Iris pigment epithelial cell (primary cell): ENCODE measurements at regions not wholly inside any gene's neighbourhood (a gene's known extent, or its start where the extent isn't known, plus 50 kb on each side); places are given as distances from the start of the nearest gene placed in this dataset.
"Not testable (repeated sequence)": the region's sequence is repeated elsewhere in the genome, so short reads cannot be mapped to it uniquely, and the experiment has no call there.

Experiments
- DNase-seq: peaks from one replicate; pipeline ENCODE4 v3.0.0-alpha.2; 2011; ENCODE audit warnings: low read depth

- no peak for DNase-seq
Measured at GRCh38 chr6:14390805-14391204, 273.2 kb downstream of the CD83 start.

GRCh38 chr6:14393910-14394309, 276.3 kb downstream of the CD83 start:
- no peak for DNase-seq

DNA sequence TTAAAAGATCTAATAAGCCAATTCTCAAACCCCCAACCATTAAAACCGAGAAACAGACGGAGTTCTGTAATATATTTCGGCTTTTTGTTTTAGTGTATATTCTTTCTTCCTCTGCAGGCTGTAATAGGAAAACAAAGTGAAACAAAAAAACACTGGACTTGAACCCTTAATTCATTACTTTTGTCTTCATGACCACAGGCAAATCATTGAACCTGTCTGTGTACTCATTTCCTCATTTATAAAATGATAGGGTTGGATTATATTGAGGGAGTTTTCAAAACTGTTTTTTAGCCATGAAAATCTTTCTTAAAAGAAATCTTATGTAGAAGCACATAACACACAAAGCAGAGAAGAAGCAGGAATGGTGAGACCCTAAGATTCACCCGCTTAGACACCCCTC, 278.8 kb downstream of the CD83 start:
- DNase-seq: no peak

- peak; percentile 6 for DNase-seq
Measured at GRCh38 chr6:14396826-14397517, 279.4 kb downstream of the CD83 start.

DNA sequence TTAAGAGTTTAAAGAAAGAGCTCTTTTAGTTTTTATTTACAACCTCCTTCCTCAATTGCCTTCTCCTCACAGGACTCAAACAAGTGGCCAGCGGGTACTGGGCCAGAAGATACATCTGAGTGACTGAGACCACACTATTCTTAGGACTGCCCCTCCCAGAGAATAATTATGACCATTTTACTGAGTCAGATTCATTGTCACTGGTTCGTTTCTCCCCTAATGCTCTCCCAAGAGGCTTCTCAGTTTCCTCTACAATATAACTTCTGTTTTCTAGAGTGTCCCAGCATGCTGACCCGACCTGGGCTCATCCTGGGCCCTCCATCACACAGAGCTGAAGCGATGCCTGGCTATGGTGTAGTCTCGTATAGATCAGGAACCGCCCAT, 279.9 kb downstream of the CD83 start:
- DNase-seq: no peak

- DNase-seq: no peak
Measured at GRCh38 chr6:14398953-14399352, 281.4 kb downstream of the CD83 start.

GRCh38 chr6:14399635-14400034, 282.1 kb downstream of the CD83 start:
- no peak for DNase-seq

DNA sequence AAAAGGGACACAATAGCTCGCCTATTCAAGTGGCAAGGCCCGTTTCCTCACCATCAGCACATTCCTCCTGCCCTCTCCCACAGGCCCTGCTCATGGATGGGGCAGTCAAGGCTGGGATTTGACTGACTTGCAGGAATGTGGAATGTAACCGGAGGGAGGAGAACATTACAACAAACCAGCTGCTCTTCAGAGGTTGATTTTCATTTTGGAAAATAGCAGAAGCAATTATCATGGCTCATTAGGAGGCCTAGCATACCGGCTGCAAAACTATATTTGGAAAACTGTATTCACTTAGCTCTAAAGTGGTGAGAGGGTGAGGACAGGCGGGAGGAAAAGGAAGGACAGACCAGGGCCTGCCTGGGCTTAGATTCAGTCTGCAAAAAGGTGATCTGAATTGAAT, 283.7 kb downstream of the CD83 start:
- DNase-seq: no peak

DNA sequence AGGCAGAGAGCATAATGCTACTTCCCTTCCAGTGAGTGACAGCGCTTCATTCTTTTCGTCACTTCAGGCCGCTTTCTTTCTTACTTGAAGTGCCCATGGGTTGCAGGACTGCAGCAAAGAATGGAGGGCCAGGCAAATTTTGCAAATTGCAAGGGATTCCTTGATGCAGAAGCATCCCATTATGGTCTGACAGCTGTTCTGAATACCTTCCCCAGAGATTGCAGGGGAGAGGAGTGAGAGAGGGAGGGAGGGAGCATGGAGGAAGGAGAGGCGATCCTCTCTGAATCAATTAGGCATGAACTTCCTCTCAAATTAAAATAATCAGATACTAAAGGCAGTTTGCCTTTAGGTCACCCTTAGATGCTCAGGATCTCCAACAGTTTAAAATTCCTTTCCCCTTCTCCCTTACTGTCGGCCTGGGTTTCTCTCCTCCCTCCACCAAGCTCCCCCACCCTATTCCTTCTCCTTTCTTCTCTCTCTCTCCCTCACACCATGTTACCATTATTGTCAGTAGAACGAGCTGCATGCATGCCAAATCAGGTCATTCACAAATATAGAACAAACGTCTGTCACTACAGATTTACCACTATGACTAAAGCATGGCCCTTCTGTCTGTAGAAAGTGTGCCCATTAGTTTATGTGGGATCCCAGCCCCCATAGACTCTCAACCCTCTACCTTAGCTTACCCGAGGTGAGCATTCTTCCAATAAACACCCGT, 289.2 kb downstream of the CD83 start:
- DNase-seq: no peak

DNA sequence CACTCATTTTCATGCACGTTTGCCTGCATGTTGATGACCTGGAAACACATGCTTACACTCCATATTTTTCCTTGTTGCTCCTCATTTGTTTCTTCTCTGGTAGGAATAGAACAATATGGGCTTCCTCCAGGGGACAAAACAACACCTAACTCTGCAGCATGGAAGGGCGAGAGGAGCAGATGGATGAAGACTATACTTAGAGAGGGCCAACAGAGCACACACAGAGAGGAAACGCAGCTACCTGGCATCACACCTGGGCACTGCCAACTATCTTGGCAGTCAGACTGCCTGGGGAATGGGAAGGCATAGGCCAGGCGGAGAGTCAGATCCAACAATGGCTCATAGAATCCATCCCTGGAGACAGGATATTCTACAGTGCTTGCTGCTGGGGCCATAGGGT, 290.9 kb downstream of the CD83 start:
- no peak for DNase-seq

DNA sequence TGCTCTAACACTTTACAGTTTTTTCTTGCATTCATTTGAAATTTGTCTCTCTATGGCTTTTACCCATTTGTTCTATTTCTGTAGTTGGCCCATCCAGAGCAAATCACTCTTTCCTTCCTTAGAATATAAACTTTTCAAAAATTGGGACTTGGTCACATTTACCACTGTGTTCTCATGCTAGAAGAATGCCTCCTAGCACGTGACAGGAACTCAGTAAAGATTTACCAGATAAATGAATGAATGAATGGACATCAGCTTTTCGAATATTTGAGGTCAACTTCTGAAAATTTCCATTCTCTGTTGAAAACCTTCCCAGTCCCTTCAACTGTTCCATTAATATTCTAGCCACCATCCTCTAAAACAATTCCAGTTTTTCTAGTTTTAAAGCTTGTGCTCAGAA, 294.5 kb downstream of the CD83 start:
- no peak for DNase-seq

GRCh38 chr6:14415452-14415851, 297.9 kb downstream of the CD83 start:
- no peak for DNase-seq

DNA sequence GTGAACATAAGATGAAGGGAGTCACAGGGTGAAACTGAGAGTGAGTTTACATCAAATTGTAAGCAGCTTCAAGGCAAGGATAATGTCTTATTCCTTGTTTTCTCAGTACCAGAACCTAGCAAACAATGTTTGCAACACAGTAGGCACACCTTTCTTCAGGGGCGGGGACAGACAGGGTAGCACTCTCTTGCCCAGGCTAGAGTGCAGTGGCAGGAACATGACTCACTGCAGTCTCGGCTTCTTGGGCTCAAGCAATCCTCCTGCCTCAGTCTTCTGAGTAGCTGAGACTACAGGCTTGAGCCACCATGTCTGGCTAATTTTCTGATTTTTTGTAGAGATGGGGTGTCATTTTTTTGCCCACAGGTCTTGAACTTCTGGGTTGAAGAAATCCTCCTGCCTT, 299.8 kb downstream of the CD83 start:
- no peak for DNase-seq

GRCh38 chr6:14419224-14419623, 301.7 kb downstream of the CD83 start:
- DNase-seq: not testable (repeated sequence)

GRCh38 chr6:14422061-14422460, 304.5 kb downstream of the CD83 start:
- DNase-seq: no peak

DNA sequence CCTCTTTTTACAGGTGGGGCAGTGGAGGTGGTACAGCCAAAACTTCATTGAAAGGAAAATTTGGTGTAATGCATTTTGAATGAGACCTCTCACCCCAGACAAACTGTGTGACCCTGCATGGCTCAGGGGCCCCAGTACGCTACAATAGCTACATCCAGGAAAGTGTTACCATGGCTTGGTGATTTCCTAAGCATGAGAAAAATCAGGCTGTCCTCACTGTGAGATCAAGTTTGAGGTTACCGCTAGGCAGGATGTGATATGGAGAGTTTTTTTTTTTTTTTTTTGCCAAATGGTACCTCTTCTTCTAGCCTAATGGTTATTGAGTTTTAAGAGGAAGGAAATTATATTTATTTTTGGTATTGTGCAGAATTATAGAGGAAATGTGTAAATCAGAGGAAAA, 305.3 kb downstream of the CD83 start:
- no peak for DNase-seq

DNA sequence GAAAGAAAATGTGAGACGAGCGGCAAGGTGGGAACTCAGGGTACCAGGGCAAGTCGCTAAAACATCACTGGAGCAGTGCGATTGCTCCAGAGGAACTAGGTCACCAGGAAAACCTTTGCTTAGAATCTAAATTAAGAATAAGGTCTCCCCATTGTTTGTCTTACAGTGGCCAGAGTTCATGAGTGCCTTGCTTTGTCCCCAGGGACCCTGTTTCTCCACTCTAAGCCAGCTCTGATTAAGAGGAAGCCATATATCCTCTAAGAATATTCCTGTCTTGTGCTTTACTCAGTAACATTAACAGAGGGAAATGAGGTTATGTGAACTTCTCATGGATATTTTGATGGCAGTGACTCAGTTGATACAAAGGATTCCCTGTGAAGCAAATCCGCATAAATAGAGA, 305.8 kb downstream of the CD83 start:
- no peak for DNase-seq

DNA sequence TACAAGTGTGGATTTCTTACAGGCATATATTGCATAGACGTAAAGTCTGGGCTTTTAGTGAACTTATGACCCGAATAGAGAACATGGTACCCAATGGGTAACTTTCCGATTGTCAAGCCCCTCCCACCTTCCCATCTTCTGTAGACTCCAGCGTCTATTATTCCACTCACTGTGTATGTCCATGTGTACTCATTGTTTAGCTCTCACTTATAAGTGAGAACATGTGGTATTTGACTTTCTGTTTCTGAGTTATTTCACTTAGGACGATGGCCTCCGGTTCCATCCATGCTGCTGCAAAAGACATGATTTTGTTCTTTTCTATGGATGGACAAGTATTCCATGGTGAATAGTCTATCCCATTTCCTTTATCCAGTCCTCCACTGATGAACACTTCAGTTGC, 306.4 kb downstream of the CD83 start:
- DNase-seq: no peak

- no peak for DNase-seq
Measured at GRCh38 chr6:14425805-14426204, 308.2 kb downstream of the CD83 start.

- no peak for DNase-seq
Measured at GRCh38 chr6:14426281-14426680, 308.7 kb downstream of the CD83 start.

DNA sequence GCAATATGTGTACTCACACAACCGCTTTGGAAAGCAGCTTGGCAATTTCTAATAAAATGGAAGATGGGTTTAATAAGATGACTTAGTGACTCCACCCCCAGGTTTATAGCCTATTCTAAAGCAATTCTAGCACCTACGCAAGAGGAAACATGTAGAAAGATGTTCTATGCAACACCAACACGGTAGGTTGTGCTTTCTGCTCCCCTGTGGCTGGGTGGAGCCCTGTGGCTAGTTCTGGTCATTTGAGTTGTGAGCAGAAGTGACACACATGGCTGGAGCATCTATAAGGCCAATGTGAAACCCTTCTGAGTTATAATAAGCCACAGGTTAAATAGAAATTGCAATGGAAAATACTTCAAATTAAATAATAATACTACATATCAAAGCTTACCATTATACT, 310.7 kb downstream of the CD83 start:
- DNase-seq: no peak

- no peak for DNase-seq
Measured at GRCh38 chr6:14429396-14429795, 311.8 kb downstream of the CD83 start.

DNA sequence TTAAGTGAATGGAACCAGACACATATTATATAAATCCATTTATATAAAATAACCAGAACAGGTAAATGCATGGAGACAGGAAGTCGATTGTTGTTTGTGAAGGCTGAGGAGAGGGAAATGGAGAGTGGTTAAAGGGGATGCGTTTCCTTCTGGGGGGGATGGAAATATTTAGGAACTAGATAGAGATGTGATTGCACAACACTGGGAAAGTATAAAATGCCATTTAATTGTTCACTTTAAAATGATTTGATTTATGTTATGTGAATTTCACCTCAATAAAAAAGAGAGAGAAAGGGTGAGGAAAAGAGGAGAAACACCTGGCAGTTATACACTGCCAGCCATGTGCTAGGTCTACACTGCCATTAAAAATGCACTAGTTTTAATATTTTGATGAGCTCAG, 312.6 kb downstream of the CD83 start:
- no peak for DNase-seq
